DMS53 (cell line): ENCODE measurements at regions not wholly inside any gene's neighbourhood (a gene's known extent, or its start where the extent isn't known, plus 50 kb on each side); places are given as distances from the start of the nearest gene placed in this dataset.

ENCODE experiments used
- DNase-seq: peaks from one replicate; lab custom pipeline; 2025; lab: John Stamatoyannopoulos, UW

GRCh38 chr14:32022938-32023466, 54.1 kb upstream of the ARHGAP5 start:
- no peak for DNase-seq

GRCh38 chr14:32023540-32023939, 53.6 kb upstream of the ARHGAP5 start:
- no peak for DNase-seq

- peak; percentile 59 for DNase-seq
These were observed 49.7 kb upstream of the ARHGAP5 start for GRCh38 chr14:32027255-32027939.
